ENCODE measurements at regions not wholly inside any gene's neighbourhood (a gene's known extent, or its start where the extent isn't known, plus 50 kb on each side); places are given as distances from the start of the nearest gene placed in this dataset.
A peak's percentile ranks its signal among the peaks of the same experiment; 100 is the strongest.

GRCh38 chr12:131608740-131609690, 101.9 kb upstream of the SFSWAP start:
- Histone ChIP-seq H3K9me3 (ENCODE audit: control insufficient read depth in 2 of 3, low read length in 3 of 3) (no peaks in the 10 kb centered on the region), H3K4me3 (ENCODE audit: low read length) (no peak overlapping the region), H3K36me3 (ENCODE audit: control insufficient read depth in 2 of 3, insufficient read depth in 3 of 3, low read length in 3 of 3) (no peaks in the 10 kb centered on the region), H3K27ac (ENCODE audit: low read depth, low read length) (no peak overlapping the region), H3K4me1 (ENCODE audit: control insufficient read depth in 2 of 2, insufficient read depth in 2 of 2, low read length in 2 of 2) (peaks cover 38 to 49% of the 10 kb centered on the region in 2 donors), H3K27me3 (ENCODE audit: control insufficient read depth in 2 of 2, insufficient read depth in 2 of 2, low read length in 2 of 2) (no peaks in the 10 kb centered on the region)
- H3K4me1 Mint-ChIP-seq = peaks cover 28 to 55% (median 47%) of the 10 kb centered on the region in 7 donors
- DNase-seq (peak in 8 of 9 donors; percentile 31 to 64 (median 52)), ATAC-seq (peak; percentile 80)
- peaks cover 0 to 12% (median 4%) of the 10 kb centered on the region in 11 donors for H3K9me3 Mint-ChIP-seq
- CTCF ChIA-PET = no interaction called here
- H3K4me3 Mint-ChIP-seq = peak overlapping the region in 3 of 10 donors; percentile 13 to 49 (median 29)
- H3K27me3 Mint-ChIP-seq = peaks cover 0 to 2% (median 0%) of the 10 kb centered on the region in 5 donors
- H3K27ac Mint-ChIP-seq = peak overlapping the region in 3 of 9 donors; percentile 38 to 79 (median 72)
- H3K36me3 Mint-ChIP-seq = peaks cover 0 to 15% (median 0%) of the 10 kb centered on the region in 5 donors
- POLR2A ChIA-PET = no interaction called here
- intact Hi-C loops (cut with micrococcal nuclease) = loop anchor here (2.0 to 10.0 kb wide), 8 partner anchors 73 to 734 kb away; partner anchors contain the start of genes EP400 (in 2 of the 2), RAN (in 1 of the 2), SFSWAP (in 1 of the 2) and ULK1 (in 1 of the 2)

GRCh38 chr12:131609762-131610161, 101.1 kb upstream of the SFSWAP start:
- Histone ChIP-seq H3K4me1 (ENCODE audit: control insufficient read depth in 2 of 2, insufficient read depth in 2 of 2, low read length in 2 of 2) (peaks cover 30 to 42% of the 10 kb centered on the region in 2 donors), H3K36me3 (ENCODE audit: control insufficient read depth in 2 of 3, insufficient read depth in 3 of 3, low read length in 3 of 3) (no peaks in the 10 kb centered on the region), H3K27ac (ENCODE audit: low read depth, low read length) (no peak overlapping the region), H3K27me3 (ENCODE audit: control insufficient read depth in 2 of 2, insufficient read depth in 2 of 2, low read length in 2 of 2) (no peaks in the 10 kb centered on the region), H3K4me3 (ENCODE audit: low read length) (no peak overlapping the region), H3K9me3 (ENCODE audit: control insufficient read depth in 2 of 3, low read length in 3 of 3) (no peaks in the 10 kb centered on the region)
- peak overlapping the region in 1 of 9 donors; percentile 72 for H3K27ac Mint-ChIP-seq
- H3K27me3 Mint-ChIP-seq = peaks cover 0 to 2% (median 0%) of the 10 kb centered on the region in 5 donors
- H3K9me3 Mint-ChIP-seq = peaks cover 0 to 8% (median 4%) of the 10 kb centered on the region in 11 donors
- DNase-seq (no peak), ATAC-seq (no peak)
- H3K4me1 Mint-ChIP-seq = peaks cover 21 to 48% (median 40%) of the 10 kb centered on the region in 7 donors
- CTCF ChIA-PET = no interaction called here
- POLR2A ChIA-PET = interaction anchor here (0.8 kb wide), 1 partner anchor 32 kb away, joined by 3 read pairs; no protein-coding TSS in a partner anchor
- intact Hi-C loops (cut with micrococcal nuclease) = loop anchor here (2.0 to 10.0 kb wide), 8 partner anchors 73 to 735 kb away; partner anchors contain the start of genes EP400 (in 2 of the 2), RAN (in 1 of the 2), SFSWAP (in 1 of the 2) and ULK1 (in 1 of the 2)
- peaks cover 0 to 11% (median 0%) of the 10 kb centered on the region in 5 donors for H3K36me3 Mint-ChIP-seq
- no peak overlapping the region for H3K4me3 Mint-ChIP-seq

DNA sequence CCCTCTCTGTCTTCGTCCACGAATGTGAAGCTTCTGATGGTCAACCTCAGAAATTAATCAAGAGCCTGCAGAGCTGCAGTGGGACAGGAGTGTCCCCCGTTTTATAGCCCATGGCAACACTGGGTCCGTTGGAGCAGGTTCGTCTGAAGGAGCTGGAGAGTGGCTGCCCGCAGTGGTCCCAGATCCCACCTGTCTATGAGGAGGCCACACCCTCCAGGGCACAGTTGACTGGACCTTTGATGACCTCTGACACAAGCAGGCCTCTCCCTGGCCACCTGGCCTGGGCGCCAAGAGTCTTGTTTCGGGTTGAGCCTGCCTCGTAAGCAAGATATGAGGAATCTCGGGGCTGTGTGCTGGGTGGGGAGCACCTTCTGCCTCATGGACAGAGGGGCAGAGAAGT, 100.7 kb upstream of the SFSWAP start:
- CTCF ChIA-PET = no interaction called here
- Mint-ChIP-seq H3K9me3 (peaks cover 0 to 8% (median 4%) of the 10 kb centered on the region in 11 donors), H3K4me1 (peaks cover 20 to 43% (median 36%) of the 10 kb centered on the region in 7 donors), H3K4me3 (peak overlapping the region in 1 of 10 donors; percentile 30), H3K27ac (no peak overlapping the region), H3K36me3 (peaks cover 0 to 11% (median 0%) of the 10 kb centered on the region in 5 donors), H3K27me3 (peaks cover 0 to 5% (median 0%) of the 10 kb centered on the region in 5 donors)
- H3K36me3 ChIP-seq (ENCODE audit: control insufficient read depth in 2 of 3, insufficient read depth in 3 of 3, low read length in 3 of 3) = no peaks in the 10 kb centered on the region
- H3K9me3 ChIP-seq (ENCODE audit: control insufficient read depth in 2 of 3, low read length in 3 of 3) = no peaks in the 10 kb centered on the region
- no peak overlapping the region for H3K4me3 ChIP-seq (ENCODE audit: low read length)
- ATAC-seq (no peak), DNase-seq (no peak)
- H3K27me3 ChIP-seq (ENCODE audit: control insufficient read depth in 2 of 2, insufficient read depth in 2 of 2, low read length in 2 of 2) = no peaks in the 10 kb centered on the region
- peaks cover 26 to 38% of the 10 kb centered on the region in 2 donors for H3K4me1 ChIP-seq (ENCODE audit: control insufficient read depth in 2 of 2, insufficient read depth in 2 of 2, low read length in 2 of 2)
- no peak overlapping the region for H3K27ac ChIP-seq (ENCODE audit: low read depth, low read length)
- intact Hi-C loops (cut with micrococcal nuclease) = no loop called here
- POLR2A ChIA-PET = interaction anchor here (0.8 kb wide), 1 partner anchor 31 kb away, joined by 3 read pairs; no protein-coding TSS in a partner anchor

DNA sequence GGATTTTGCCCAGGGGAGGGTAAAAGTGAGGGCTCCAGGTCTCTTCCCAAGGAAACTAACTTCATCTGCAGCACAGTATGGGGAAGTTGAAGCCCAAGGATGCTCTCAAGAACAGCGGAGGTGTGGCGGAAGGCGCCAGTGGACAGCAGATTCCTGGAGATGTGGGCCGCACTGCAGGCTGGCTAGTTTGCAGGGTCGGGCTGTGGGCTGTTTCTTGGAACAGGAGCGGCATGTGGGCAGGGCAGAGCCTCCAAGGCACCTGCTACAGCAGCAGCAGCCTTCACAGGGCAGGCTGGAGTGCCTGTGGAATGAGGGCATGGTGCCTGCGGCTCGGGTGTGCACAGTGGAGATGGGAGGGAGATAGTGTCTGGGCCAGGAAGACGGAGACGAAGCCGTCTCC, 100.0 kb upstream of the SFSWAP start:
- H3K4me1 Mint-ChIP-seq = peaks cover 18 to 36% (median 29%) of the 10 kb centered on the region in 7 donors
- peaks cover 0 to 7% (median 2%) of the 10 kb centered on the region in 11 donors for H3K9me3 Mint-ChIP-seq
- H3K4me3 Mint-ChIP-seq = peak overlapping the region in 1 of 10 donors; percentile 30
- CTCF ChIA-PET = no interaction called here
- Histone ChIP-seq H3K4me3 (ENCODE audit: low read length) (no peak overlapping the region), H3K9me3 (ENCODE audit: control insufficient read depth in 2 of 3, low read length in 3 of 3) (no peaks in the 10 kb centered on the region), H3K36me3 (ENCODE audit: control insufficient read depth in 2 of 3, insufficient read depth in 3 of 3, low read length in 3 of 3) (no peaks in the 10 kb centered on the region), H3K4me1 (ENCODE audit: control insufficient read depth in 2 of 2, insufficient read depth in 2 of 2, low read length in 2 of 2) (peaks cover 19 to 33% of the 10 kb centered on the region in 2 donors), H3K27me3 (ENCODE audit: control insufficient read depth in 2 of 2, insufficient read depth in 2 of 2, low read length in 2 of 2) (no peaks in the 10 kb centered on the region), H3K27ac (ENCODE audit: low read depth, low read length) (no peak overlapping the region)
- no peak overlapping the region for H3K27ac Mint-ChIP-seq
- ATAC-seq (no peak), DNase-seq (no peak)
- H3K36me3 Mint-ChIP-seq = peaks cover 0 to 9% (median 0%) of the 10 kb centered on the region in 5 donors
- POLR2A ChIA-PET = no interaction called here
- intact Hi-C loops (cut with micrococcal nuclease) = no loop called here
- peaks cover 0 to 5% (median 0%) of the 10 kb centered on the region in 5 donors for H3K27me3 Mint-ChIP-seq

DNA sequence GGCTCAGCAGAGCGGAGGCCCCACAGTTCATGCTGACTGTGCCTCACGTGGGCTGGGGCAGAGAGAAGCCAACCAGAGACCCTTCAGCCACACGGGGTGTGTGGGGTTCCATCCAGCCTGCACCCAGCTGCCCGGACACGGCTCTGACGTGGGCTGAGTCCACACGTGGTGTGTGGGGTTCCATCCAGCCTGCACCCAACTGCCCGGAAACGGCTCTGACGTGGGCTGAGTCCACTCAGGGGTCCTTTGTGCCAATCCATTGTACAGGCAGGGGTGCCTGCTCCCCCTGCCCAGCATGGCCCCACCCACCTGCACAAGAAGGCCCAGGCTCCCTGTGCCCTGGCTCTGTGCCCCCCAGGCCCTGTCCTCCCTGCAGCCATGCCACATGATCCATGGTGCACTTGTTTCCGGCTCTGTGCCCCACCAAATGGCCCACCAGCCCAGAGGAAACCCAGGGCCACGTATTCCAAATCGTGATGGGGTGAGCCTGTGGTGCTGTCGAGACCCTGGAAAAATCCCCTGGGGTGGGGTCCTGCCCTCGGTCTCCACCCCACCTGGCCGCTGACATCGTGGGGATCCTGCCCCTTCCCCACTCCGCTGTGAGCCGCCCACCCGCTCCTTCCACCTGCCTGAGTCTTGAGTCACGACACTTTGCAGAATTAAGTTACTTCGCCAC, 99.3 kb upstream of the SFSWAP start:
- Mint-ChIP-seq H3K9me3 (peaks cover 0 to under 1% (median 0%) of the 10 kb centered on the region in 11 donors), H3K27me3 (peaks cover 0 to 5% (median 0%) of the 10 kb centered on the region in 5 donors), H3K4me1 (peaks cover 15 to 30% (median 23%) of the 10 kb centered on the region in 7 donors), H3K4me3 (no peak overlapping the region), H3K36me3 (peaks cover 0 to 3% (median 0%) of the 10 kb centered on the region in 5 donors), H3K27ac (peak overlapping the region in 2 of 9 donors; percentile 21 to 65)
- Histone ChIP-seq H3K27me3 (ENCODE audit: control insufficient read depth in 2 of 2, insufficient read depth in 2 of 2, low read length in 2 of 2) (no peaks in the 10 kb centered on the region), H3K9me3 (ENCODE audit: control insufficient read depth in 2 of 3, low read length in 3 of 3) (no peaks in the 10 kb centered on the region), H3K27ac (ENCODE audit: low read depth, low read length) (no peak overlapping the region), H3K36me3 (ENCODE audit: control insufficient read depth in 2 of 3, insufficient read depth in 3 of 3, low read length in 3 of 3) (no peaks in the 10 kb centered on the region), H3K4me3 (ENCODE audit: low read length) (no peak overlapping the region), H3K4me1 (ENCODE audit: control insufficient read depth in 2 of 2, insufficient read depth in 2 of 2, low read length in 2 of 2) (peaks cover 18 to 29% of the 10 kb centered on the region in 2 donors)
- intact Hi-C loops (cut with micrococcal nuclease) = no loop called here
- ChIA-PET CTCF (no interaction called here), POLR2A (no interaction called here)
- ATAC-seq (no peak), DNase-seq (no peak)

DNA sequence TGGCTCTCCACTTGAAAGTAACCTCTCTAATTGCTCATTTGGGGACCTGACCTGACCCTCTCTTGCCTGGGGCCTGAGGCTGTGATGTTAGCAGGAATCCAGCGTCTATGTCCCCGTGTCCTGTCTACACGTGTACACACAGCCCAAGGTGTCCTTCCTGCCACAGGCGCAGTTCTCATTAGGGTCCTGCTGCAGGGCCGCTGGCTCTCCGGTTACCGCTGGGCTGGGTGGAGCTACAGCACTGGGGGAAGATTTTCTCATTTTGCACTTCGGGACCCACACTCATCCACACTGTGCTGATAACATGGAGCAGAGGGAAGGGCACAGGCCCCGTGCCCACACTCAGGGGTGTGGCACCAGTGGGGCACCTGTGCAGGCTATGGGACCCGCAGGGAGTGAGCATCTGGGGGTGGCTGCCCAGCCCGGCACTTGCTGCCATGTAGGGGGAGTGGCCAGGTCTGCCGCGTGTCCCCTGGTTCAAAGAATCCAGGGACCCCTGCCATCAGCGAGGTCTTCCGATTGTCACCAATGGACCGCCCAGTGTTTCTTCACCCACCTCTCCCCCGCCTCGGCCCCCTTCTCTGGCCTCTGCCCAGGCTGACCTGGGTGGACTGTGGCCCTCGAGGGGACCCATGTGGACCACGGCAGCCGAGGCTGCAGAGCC, 98.7 kb upstream of the SFSWAP start:
- H3K36me3 Mint-ChIP-seq = peaks cover 0 to 3% (median 0%) of the 10 kb centered on the region in 5 donors
- peak overlapping the region in 2 of 9 donors; percentile 21 to 65 for H3K27ac Mint-ChIP-seq
- intact Hi-C loops (cut with micrococcal nuclease) = no loop called here
- no peaks in the 10 kb centered on the region for H3K27me3 ChIP-seq (ENCODE audit: control insufficient read depth in 2 of 2, insufficient read depth in 2 of 2, low read length in 2 of 2)
- DNase-seq = no peak
- H3K9me3 ChIP-seq (ENCODE audit: control insufficient read depth in 2 of 3, low read length in 3 of 3) = no peaks in the 10 kb centered on the region
- peaks cover 15 to 24% (median 21%) of the 10 kb centered on the region in 7 donors for H3K4me1 Mint-ChIP-seq
- H3K9me3 Mint-ChIP-seq = no peaks in the 10 kb centered on the region
- H3K4me1 ChIP-seq (ENCODE audit: control insufficient read depth in 2 of 2, insufficient read depth in 2 of 2, low read length in 2 of 2) = peaks cover 18 to 22% of the 10 kb centered on the region in 2 donors
- no peak overlapping the region for H3K4me3 Mint-ChIP-seq
- H3K27ac ChIP-seq (ENCODE audit: low read depth, low read length) = no peak overlapping the region
- H3K27me3 Mint-ChIP-seq = peaks cover 0 to 6% (median 5%) of the 10 kb centered on the region in 5 donors
- no peak overlapping the region for H3K4me3 ChIP-seq (ENCODE audit: low read length)
- CTCF ChIA-PET = no interaction called here
- POLR2A ChIA-PET = no interaction called here
- H3K36me3 ChIP-seq (ENCODE audit: control insufficient read depth in 2 of 3, insufficient read depth in 3 of 3, low read length in 3 of 3) = no peaks in the 10 kb centered on the region
- ATAC-seq = no peak

Measured in naive thymus-derived CD4-positive, alpha-beta T cell (primary cell).